WTC11 (cell line): ENCODE measurements at regions not wholly inside any gene's neighbourhood (a gene's known extent, or its start where the extent isn't known, plus 50 kb on each side); places are given as distances from the start of the nearest gene placed in this dataset.

Experiments
- ATAC-seq: fragments of 200-7000 bp; cut with Tn5 transposase; 2 replicates; pipeline ENCODE4 v1.10.0; 2021; ENCODE audit warnings: mild to moderate bottlenecking, moderate library complexity
- CTCF ChIA-PET: fragments of 300-600 bp; sonication (Branson Sonifier 250); formaldehyde crosslinking; loops from one replicate; lab custom pipeline; 2021; ENCODE audit warnings: antibody characterized with exemption; lab: Charles Lee
- POLR2A ChIA-PET: fragments of 350-600 bp; sonication (Branson Sonifier 250); formaldehyde crosslinking; loops from one replicate; lab custom pipeline; 2021; ENCODE audit warnings: antibody characterized with exemption; lab: Charles Lee
- DNase-seq: peaks from one replicate; pipeline ENCODE4 v3.0.0; 2021; ENCODE audit warnings: low spot score
- H3K27ac Mint-ChIP-seq: 2 replicates; pipeline ENCODE4 v1.8.0; 2021; ENCODE audit warnings: mixed read lengths
- H3K27me3 Mint-ChIP-seq: 2 replicates; pipeline ENCODE4 v1.8.0; 2021; ENCODE audit warnings: low read depth, mild to moderate bottlenecking, moderate library complexity, mixed read lengths
- H3K36me3 Mint-ChIP-seq: 2 replicates; pipeline ENCODE4 v1.8.0; 2021; ENCODE audit warnings: mixed read lengths
- H3K4me1 Mint-ChIP-seq: 2 replicates; pipeline ENCODE4 v1.8.0; 2022; ENCODE audit warnings: mixed read lengths
- H3K4me3 Mint-ChIP-seq: 2 replicates; pipeline ENCODE4 v1.8.0; 2021; ENCODE audit warnings: mild to moderate bottlenecking, moderate library complexity, mixed read lengths
- H3K9me3 Mint-ChIP-seq: 2 replicates; pipeline ENCODE4 v1.8.0; 2021; ENCODE audit warnings: mixed read lengths
- EMX1 ChIP-seq: fragments of 250-450 bp; sonication (Bioruptor Pico); IDR thresholded peaks from 2 replicates; pipeline ENCODE4 v1.8.0; 2021; ENCODE audit warnings: mild to moderate bottlenecking
- GTF2I ChIP-seq: fragments of 250-450 bp; sonication (Bioruptor Pico); conservative IDR thresholded peaks from 2 replicates; pipeline ENCODE4 v1.4.0; 2021; ENCODE audit warnings: mild to moderate bottlenecking
- IRF2 ChIP-seq: sonication (generic); formaldehyde crosslinking; IDR thresholded peaks from 2 replicates; pipeline ENCODE4 v1.8.0; 2022; ENCODE audit warnings: low read depth, missing genetic modification reagents, borderline replicate concordance
- MYBL2 ChIP-seq: sonication (generic); formaldehyde crosslinking; IDR thresholded peaks from 2 replicates; pipeline ENCODE4 v1.8.1; 2023; ENCODE audit warnings: mild to moderate bottlenecking, moderate library complexity, missing genetic modification reagents
- NFATC4 ChIP-seq: fragments of 250-450 bp; sonication (Bioruptor Pico); IDR thresholded peaks from 2 replicates; pipeline ENCODE4 v1.9.0; 2021; ENCODE audit warnings: mild to moderate bottlenecking
- ZNF121 ChIP-seq: sonication (generic); formaldehyde crosslinking; IDR thresholded peaks from 2 replicates; pipeline ENCODE4 v1.8.0; 2023; ENCODE audit warnings: missing genetic modification reagents
- ZNF317 ChIP-seq: sonication (generic); formaldehyde crosslinking; IDR thresholded peaks from 2 replicates; pipeline ENCODE4 v1.8.1; 2023; ENCODE audit warnings: low read depth, mild to moderate bottlenecking, moderate library complexity, missing genetic modification reagents, borderline replicate concordance
- ZNF416 ChIP-seq: fragments of 250-450 bp; sonication (Bioruptor Pico); IDR thresholded peaks from 2 replicates; pipeline ENCODE4 v1.9.0; 2021; ENCODE audit warnings: mild to moderate bottlenecking, inconsistent platforms
- ZNF423 ChIP-seq: fragments of 250-450 bp; sonication (Bioruptor Pico); IDR thresholded peaks from 2 replicates; pipeline ENCODE4 v2.1.2; 2022; ENCODE audit warnings: mild to moderate bottlenecking, moderate library complexity
- ZNF671 ChIP-seq: fragments of 250-450 bp; sonication (Bioruptor Pico); IDR thresholded peaks from 2 replicates; pipeline ENCODE4 v1.8.0; 2021; ENCODE audit warnings: mild to moderate bottlenecking
- TF ChIP-seq, protein P1 (sequence below): fragments of 250-450 bp; sonication (Bioruptor Pico); IDR thresholded peaks from 2 replicates; pipeline ENCODE4 v1.8.0; 2021; ENCODE audit warnings: mild to moderate bottlenecking
- TF ChIP-seq, protein P2 (sequence below): sonication (generic); formaldehyde crosslinking; IDR thresholded peaks from 2 replicates; pipeline ENCODE4 v1.8.1; 2022; ENCODE audit warnings: missing genetic modification reagents, borderline replicate concordance
- TF ChIP-seq, protein P3 (sequence below): sonication (generic); formaldehyde crosslinking; IDR thresholded peaks from 2 replicates; pipeline ENCODE4 v1.8.0; 2022; ENCODE audit warnings: mild to moderate bottlenecking, missing genetic modification reagents
- TF ChIP-seq, protein P4 (sequence below): sonication (generic); formaldehyde crosslinking; conservative IDR thresholded peaks from 2 replicates; pipeline ENCODE4 v1.8.1; 2023; ENCODE audit warnings: mild to moderate bottlenecking, low read depth, missing genetic modification reagents, moderate library complexity
- TF ChIP-seq, protein P5 (sequence below): sonication (generic); formaldehyde crosslinking; IDR thresholded peaks from 2 replicates; pipeline ENCODE4 v1.8.1; 2023; ENCODE audit warnings: mild to moderate bottlenecking, missing genetic modification reagents
- TF ChIP-seq, protein P6 (sequence below): sonication (generic); formaldehyde crosslinking; conservative IDR thresholded peaks from 2 replicates; pipeline ENCODE4 v1.8.1; 2022; ENCODE audit warnings: mild to moderate bottlenecking, missing genetic modification reagents
- TF ChIP-seq, protein P7 (sequence below): sonication (generic); formaldehyde crosslinking; IDR thresholded peaks from 2 replicates; pipeline ENCODE4 v1.8.0; 2023; ENCODE audit warnings: missing genetic modification reagents
- TF ChIP-seq, protein P8 (sequence below): fragments of 250-450 bp; sonication (Bioruptor Pico); IDR thresholded peaks from 2 replicates; pipeline ENCODE4 v1.9.0; 2021; ENCODE audit warnings: moderate library complexity, mild to moderate bottlenecking, inconsistent platforms, borderline replicate concordance

DNA sequence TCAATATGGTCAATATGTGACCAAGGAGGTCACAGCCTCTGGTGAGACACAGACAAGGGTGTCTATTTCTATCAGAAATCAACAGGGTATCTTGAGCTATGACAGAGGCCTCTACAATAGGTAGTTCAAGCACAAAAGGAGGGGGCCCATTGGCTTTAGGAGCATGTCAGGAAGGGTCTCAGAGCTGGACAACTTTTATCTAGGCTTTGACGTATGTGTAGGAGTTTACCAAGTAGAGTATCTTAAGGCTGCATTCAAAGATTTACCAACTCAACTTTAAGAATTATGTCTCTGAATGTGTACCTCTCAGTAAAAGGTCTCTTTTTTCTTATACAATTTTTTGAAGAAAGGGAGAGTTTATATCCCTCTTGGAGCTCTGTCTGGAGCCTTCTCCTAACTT, 297.2 kb downstream of the NSG2 start:
- H3K9me3 Mint-ChIP-seq, result peaks cover 11% of the 10 kb centered on the region; the same call in 1 of the 2 replicates
- TF ChIP-seq, protein P1, sequence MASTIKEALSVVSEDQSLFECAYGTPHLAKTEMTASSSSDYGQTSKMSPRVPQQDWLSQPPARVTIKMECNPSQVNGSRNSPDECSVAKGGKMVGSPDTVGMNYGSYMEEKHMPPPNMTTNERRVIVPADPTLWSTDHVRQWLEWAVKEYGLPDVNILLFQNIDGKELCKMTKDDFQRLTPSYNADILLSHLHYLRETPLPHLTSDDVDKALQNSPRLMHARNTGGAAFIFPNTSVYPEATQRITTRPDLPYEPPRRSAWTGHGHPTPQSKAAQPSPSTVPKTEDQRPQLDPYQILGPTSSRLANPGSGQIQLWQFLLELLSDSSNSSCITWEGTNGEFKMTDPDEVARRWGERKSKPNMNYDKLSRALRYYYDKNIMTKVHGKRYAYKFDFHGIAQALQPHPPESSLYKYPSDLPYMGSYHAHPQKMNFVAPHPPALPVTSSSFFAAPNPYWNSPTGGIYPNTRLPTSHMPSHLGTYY, result no peak
- TF ChIP-seq ZNF317 (no peak), ZNF416 (CRISPR knock-in tag) (no peak), MYBL2 (CRISPR knock-in tag) (no peak), ZNF671 (CRISPR knock-in tag) (no peak), NFATC4 (CRISPR knock-in tag) (no peak)
- TF ChIP-seq, protein P2, sequence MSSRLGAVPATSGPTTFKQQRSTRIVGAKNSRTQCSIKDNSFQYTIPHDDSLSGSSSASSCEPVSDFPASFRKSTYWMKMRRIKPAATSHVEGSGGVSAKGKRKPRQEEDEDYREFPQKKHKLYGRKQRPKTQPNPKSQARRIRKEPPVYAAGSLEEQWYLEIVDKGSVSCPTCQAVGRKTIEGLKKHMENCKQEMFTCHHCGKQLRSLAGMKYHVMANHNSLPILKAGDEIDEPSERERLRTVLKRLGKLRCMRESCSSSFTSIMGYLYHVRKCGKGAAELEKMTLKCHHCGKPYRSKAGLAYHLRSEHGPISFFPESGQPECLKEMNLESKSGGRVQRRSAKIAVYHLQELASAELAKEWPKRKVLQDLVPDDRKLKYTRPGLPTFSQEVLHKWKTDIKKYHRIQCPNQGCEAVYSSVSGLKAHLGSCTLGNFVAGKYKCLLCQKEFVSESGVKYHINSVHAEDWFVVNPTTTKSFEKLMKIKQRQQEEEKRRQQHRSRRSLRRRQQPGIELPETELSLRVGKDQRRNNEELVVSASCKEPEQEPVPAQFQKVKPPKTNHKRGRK, result no peak
- TF ChIP-seq, protein P3, sequence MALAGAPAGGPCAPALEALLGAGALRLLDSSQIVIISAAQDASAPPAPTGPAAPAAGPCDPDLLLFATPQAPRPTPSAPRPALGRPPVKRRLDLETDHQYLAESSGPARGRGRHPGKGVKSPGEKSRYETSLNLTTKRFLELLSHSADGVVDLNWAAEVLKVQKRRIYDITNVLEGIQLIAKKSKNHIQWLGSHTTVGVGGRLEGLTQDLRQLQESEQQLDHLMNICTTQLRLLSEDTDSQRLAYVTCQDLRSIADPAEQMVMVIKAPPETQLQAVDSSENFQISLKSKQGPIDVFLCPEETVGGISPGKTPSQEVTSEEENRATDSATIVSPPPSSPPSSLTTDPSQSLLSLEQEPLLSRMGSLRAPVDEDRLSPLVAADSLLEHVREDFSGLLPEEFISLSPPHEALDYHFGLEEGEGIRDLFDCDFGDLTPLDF (CRISPR knock-in tag), result no peak
- TF ChIP-seq, protein P4, sequence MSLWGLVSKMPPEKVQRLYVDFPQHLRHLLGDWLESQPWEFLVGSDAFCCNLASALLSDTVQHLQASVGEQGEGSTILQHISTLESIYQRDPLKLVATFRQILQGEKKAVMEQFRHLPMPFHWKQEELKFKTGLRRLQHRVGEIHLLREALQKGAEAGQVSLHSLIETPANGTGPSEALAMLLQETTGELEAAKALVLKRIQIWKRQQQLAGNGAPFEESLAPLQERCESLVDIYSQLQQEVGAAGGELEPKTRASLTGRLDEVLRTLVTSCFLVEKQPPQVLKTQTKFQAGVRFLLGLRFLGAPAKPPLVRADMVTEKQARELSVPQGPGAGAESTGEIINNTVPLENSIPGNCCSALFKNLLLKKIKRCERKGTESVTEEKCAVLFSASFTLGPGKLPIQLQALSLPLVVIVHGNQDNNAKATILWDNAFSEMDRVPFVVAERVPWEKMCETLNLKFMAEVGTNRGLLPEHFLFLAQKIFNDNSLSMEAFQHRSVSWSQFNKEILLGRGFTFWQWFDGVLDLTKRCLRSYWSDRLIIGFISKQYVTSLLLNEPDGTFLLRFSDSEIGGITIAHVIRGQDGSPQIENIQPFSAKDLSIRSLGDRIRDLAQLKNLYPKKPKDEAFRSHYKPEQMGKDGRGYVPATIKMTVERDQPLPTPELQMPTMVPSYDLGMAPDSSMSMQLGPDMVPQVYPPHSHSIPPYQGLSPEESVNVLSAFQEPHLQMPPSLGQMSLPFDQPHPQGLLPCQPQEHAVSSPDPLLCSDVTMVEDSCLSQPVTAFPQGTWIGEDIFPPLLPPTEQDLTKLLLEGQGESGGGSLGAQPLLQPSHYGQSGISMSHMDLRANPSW (CRISPR knock-in tag), result no peak
- TF ChIP-seq, protein P5, sequence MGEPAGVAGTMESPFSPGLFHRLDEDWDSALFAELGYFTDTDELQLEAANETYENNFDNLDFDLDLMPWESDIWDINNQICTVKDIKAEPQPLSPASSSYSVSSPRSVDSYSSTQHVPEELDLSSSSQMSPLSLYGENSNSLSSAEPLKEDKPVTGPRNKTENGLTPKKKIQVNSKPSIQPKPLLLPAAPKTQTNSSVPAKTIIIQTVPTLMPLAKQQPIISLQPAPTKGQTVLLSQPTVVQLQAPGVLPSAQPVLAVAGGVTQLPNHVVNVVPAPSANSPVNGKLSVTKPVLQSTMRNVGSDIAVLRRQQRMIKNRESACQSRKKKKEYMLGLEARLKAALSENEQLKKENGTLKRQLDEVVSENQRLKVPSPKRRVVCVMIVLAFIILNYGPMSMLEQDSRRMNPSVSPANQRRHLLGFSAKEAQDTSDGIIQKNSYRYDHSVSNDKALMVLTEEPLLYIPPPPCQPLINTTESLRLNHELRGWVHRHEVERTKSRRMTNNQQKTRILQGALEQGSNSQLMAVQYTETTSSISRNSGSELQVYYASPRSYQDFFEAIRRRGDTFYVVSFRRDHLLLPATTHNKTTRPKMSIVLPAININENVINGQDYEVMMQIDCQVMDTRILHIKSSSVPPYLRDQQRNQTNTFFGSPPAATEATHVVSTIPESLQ (CRISPR knock-in tag), result no peak
- TF ChIP-seq, protein P6, sequence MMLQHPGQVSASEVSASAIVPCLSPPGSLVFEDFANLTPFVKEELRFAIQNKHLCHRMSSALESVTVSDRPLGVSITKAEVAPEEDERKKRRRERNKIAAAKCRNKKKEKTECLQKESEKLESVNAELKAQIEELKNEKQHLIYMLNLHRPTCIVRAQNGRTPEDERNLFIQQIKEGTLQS, result no peak
- TF ChIP-seq, protein P7, sequence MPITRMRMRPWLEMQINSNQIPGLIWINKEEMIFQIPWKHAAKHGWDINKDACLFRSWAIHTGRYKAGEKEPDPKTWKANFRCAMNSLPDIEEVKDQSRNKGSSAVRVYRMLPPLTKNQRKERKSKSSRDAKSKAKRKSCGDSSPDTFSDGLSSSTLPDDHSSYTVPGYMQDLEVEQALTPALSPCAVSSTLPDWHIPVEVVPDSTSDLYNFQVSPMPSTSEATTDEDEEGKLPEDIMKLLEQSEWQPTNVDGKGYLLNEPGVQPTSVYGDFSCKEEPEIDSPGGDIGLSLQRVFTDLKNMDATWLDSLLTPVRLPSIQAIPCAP (CRISPR knock-in tag), result no peak
- TF ChIP-seq, all 79 proteins: peak for 0

DNA sequence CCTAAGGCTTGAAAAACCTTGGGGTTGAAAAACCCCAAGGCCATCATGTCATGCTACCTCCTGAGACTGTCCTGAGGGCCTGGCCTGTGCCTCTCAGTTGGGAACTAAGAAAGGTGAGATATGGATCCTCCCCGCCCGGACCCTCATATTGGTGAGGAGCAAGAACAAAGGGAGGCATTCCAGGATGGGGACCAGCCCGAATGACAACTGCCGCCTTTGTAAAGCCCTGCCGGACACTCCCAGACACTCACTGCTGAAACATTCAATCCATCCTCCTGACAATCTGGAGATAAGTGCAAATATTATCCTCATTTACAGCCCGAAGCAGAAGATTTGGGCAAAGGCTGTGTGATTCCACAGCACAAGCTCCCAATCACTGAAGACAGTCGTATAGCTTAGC, 298.3 kb downstream of the NSG2 start:
- Mint-ChIP-seq H3K27me3 (no peaks in the 10 kb centered on the region; the same call in 1 of the 2 replicates), H3K9me3 (peaks cover 11% of the 10 kb centered on the region; the same call in 1 of the 2 replicates), H3K4me3 (no peak overlapping the region), H3K4me1 (peaks cover 7% of the 10 kb centered on the region), H3K36me3 (no peaks in the 10 kb centered on the region), H3K27ac (0 out of 2 replicates have a peak overlapping the region, but pooled peaks have one; percentile 15)
- CTCF ChIA-PET, result interaction anchor here (0.9 to 2.8 kb wide), 11 partner anchors 8 to 450 kb away, joined by 3 to 17 read pairs (median 6); no protein-coding TSS in a partner anchor
- POLR2A ChIA-PET, result interaction anchor here (0.5 kb wide), 1 partner anchor 441 kb away, joined by 4 read pairs; no protein-coding TSS in a partner anchor
- DNase-seq, result no peak
- ATAC-seq, result no peak
- TF ChIP-seq EMX1 (CRISPR knock-in tag) (no peak), ZNF671 (CRISPR knock-in tag) (no peak), GTF2I (CRISPR knock-in tag) (no peak), IRF2 (CRISPR knock-in tag) (no peak), ZNF423 (CRISPR knock-in tag) (no peak), ZNF121 (no peak)
- TF ChIP-seq, protein P8, sequence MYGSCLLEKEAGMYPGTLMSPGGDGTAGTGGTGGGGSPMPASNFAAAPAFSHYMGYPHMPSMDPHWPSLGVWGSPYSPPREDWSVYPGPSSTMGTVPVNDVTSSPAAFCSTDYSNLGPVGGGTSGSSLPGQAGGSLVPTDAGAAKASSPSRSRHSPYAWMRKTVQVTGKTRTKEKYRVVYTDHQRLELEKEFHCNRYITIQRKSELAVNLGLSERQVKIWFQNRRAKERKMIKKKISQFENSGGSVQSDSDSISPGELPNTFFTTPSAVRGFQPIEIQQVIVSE, result no peak
- TF ChIP-seq, protein P4 (CRISPR knock-in tag), result no peak

More for the DNA sequence above, 297.2 kb downstream of the NSG2 start:
- ATAC-seq (no peak), DNase-seq (no peak)
- Mint-ChIP-seq H3K27ac (no peak overlapping the region), H3K36me3 (no peaks in the 10 kb centered on the region), H3K4me1 (peaks cover 19% of the 10 kb centered on the region), H3K4me3 (no peak overlapping the region), H3K27me3 (no peaks in the 10 kb centered on the region; the same call in 1 of the 2 replicates)
- CTCF ChIA-PET, result interaction anchor here (1.2 to 2.8 kb wide), 4 partner anchors 10 to 40 kb away, joined by 3 to 11 read pairs (median 5); no protein-coding TSS in a partner anchor
- POLR2A ChIA-PET, result no interaction called here
